Mesendoderm (in vitro differentiated cells): ENCODE measurements at regions not wholly inside any gene's neighbourhood (a gene's known extent, or its start where the extent isn't known, plus 50 kb on each side); places are given as distances from the start of the nearest gene placed in this dataset.

Experiments used
- DNase-seq: peaks from one replicate; pipeline ENCODE4 v3.0.0; 2013
- H2AK5ac ChIP-seq: 2 replicates; pipeline ENCODE4 v1.6.1; 2013; ENCODE audit warnings: low read length, inconsistent platforms
- H2BK120ac ChIP-seq: 2 replicates; pipeline ENCODE4 v1.6.1; 2013; ENCODE audit warnings: low read depth, mild to moderate bottlenecking, low read length, moderate library complexity, mixed read lengths
- H2BK15ac ChIP-seq: replicated peaks from 2 replicates; pipeline ENCODE4 v1.6.1; 2013; ENCODE audit warnings: low read depth, mild to moderate bottlenecking, moderate library complexity
- H2BK5ac ChIP-seq: 2 replicates; pipeline ENCODE4 v1.6.1; 2013; ENCODE audit warnings: low read length, inconsistent platforms
- H3K18ac ChIP-seq: 2 replicates; pipeline ENCODE4 v1.6.1; 2013; ENCODE audit warnings: mild to moderate bottlenecking, low read length, mixed read lengths
- H3K23ac ChIP-seq: one replicate; pipeline ENCODE4 v1.6.1; 2013; ENCODE audit warnings: low read length
- H3K27ac ChIP-seq: 2 replicates; pipeline ENCODE4 v1.5.1; 2013; ENCODE audit warnings: low read depth, mild to moderate bottlenecking, inconsistent platforms, low read length, moderate library complexity
- H3K27me3 ChIP-seq: 2 replicates; pipeline ENCODE4 v1.6.1; 2013; ENCODE audit warnings: low read length, control low read depth, mild to moderate bottlenecking, inconsistent platforms; ENCODE audit not compliant: insufficient read depth, poor library complexity
- H3K36me3 ChIP-seq: 2 replicates; pipeline ENCODE4 v1.6.1; 2013; ENCODE audit warnings: low read length, inconsistent platforms; ENCODE audit not compliant: control insufficient read depth, insufficient read depth
- H3K4ac ChIP-seq: one replicate; pipeline ENCODE4 v1.6.1; 2013; ENCODE audit warnings: low read depth, mild to moderate bottlenecking, low read length, moderate library complexity
- H3K4me1 ChIP-seq: 2 replicates; pipeline ENCODE4 v1.6.1; 2013; ENCODE audit warnings: low read depth, low read length, inconsistent platforms; ENCODE audit not compliant: control insufficient read depth
- H3K4me2 ChIP-seq: 2 replicates; pipeline ENCODE4 v1.6.1; 2013; ENCODE audit warnings: low read length
- H3K4me3 ChIP-seq: 2 replicates; pipeline ENCODE4 v1.5.1; 2013; ENCODE audit warnings: mild to moderate bottlenecking, low read length
- H3K56ac ChIP-seq: one replicate; pipeline ENCODE4 v1.6.1; 2013; ENCODE audit warnings: low read length
- H3K79me1 ChIP-seq: 2 replicates; pipeline ENCODE4 v1.6.1; 2013; ENCODE audit warnings: low read length, inconsistent platforms
- H3K79me2 ChIP-seq: 2 replicates; pipeline ENCODE4 v1.6.1; 2013; ENCODE audit warnings: mild to moderate bottlenecking, low read length; ENCODE audit not compliant: control insufficient read depth, insufficient read depth
- H3K9ac ChIP-seq: 2 replicates; pipeline ENCODE4 v1.6.1; 2013; ENCODE audit warnings: low read length, inconsistent platforms
- H4K5ac ChIP-seq: one replicate; pipeline ENCODE4 v1.6.1; 2013; ENCODE audit warnings: low read length
- H4K8ac ChIP-seq: one replicate; pipeline ENCODE4 v1.6.1; 2013; ENCODE audit warnings: low read depth, mild to moderate bottlenecking, control low read depth, low read length, moderate library complexity
- WGBS: extraction: QIAGEN DNeasy Blood & Tissue Kit; methylation state at CpG from one replicate; pipeline ENCODE4 v1.1.7; 2013; ENCODE audit warnings: low lambda C conversion rate, missing lambda C conversion rate; ENCODE audit not compliant: insufficient coverage; ENCODE audit errors: extremely low coverage; 5-methylcytosine and 5-hydroxymethylcytosine counted together

- Histone ChIP-seq H4K8ac (no peak overlapping the region), H3K79me1 (no peaks in the 10 kb centered on the region), H3K4me3 (no peak overlapping the region), H3K4ac (no peak overlapping the region), H3K9ac (no peak overlapping the region), H3K56ac (no peak overlapping the region), H3K4me1 (no peaks in the 10 kb centered on the region), H3K79me2 (no peaks in the 10 kb centered on the region), H2BK15ac (no peak overlapping the region), H3K27ac (no peak overlapping the region), H2BK5ac (no peak overlapping the region), H3K18ac (no peak overlapping the region), H2BK120ac (no peak overlapping the region), H4K5ac (no peak overlapping the region), H3K4me2 (no peak overlapping the region), H3K36me3 (no peaks in the 10 kb centered on the region), H3K27me3 (no peaks in the 10 kb centered on the region), H3K23ac (no peak overlapping the region), H2AK5ac (no peak overlapping the region)
- no peak for DNase-seq
- no CpG with 5 or more reads among the region's 11 CpGs for WGBS
These were observed 59.9 kb upstream of the POU2AF1 start for GRCh38 chr11:111438846-111439520.

- Histone ChIP-seq H2AK5ac (no peak overlapping the region), H3K27me3 (no peaks in the 10 kb centered on the region), H3K4me1 (no peaks in the 10 kb centered on the region), H2BK15ac (no peak overlapping the region), H3K4me3 (no peak overlapping the region), H3K4me2 (no peak overlapping the region), H4K8ac (no peak overlapping the region), H3K36me3 (no peaks in the 10 kb centered on the region), H3K79me1 (no peaks in the 10 kb centered on the region), H2BK5ac (no peak overlapping the region), H3K79me2 (no peaks in the 10 kb centered on the region), H4K5ac (no peak overlapping the region), H3K9ac (no peak overlapping the region), H3K4ac (no peak overlapping the region), H3K56ac (no peak overlapping the region), H3K23ac (no peak overlapping the region), H2BK120ac (no peak overlapping the region), H3K27ac (no peak overlapping the region), H3K18ac (no peak overlapping the region)
- DNase-seq, result no peak
- WGBS, result no CpG with 5 or more reads among the region's 3 CpGs
These were observed 59.1 kb upstream of the POU2AF1 start for GRCh38 chr11:111438168-111438567.

- no peak overlapping the region for H2AK5ac ChIP-seq
These were observed 56.1 kb upstream of the POU2AF1 start for GRCh38 chr11:111435046-111435698.

GRCh38 chr11:111429066-111429506 lies 50.0 kb upstream of the POU2AF1 start:
- H3K4me2 ChIP-seq, result no peak overlapping the region
- no peak overlapping the region for H3K18ac ChIP-seq
- no peak overlapping the region for H3K4ac ChIP-seq
- peaks cover 1% of the 10 kb centered on the region for H3K4me1 ChIP-seq
- H3K56ac ChIP-seq, result no peak overlapping the region
- H3K9ac ChIP-seq, result no peak overlapping the region
- H4K5ac ChIP-seq, result no peak overlapping the region
- no peak overlapping the region for H2BK5ac ChIP-seq
- no peak overlapping the region for H2AK5ac ChIP-seq
- no peaks in the 10 kb centered on the region for H3K79me2 ChIP-seq
- no peaks in the 10 kb centered on the region for H3K36me3 ChIP-seq
- peak; percentile 71 for DNase-seq
- H2BK120ac ChIP-seq, result no peak overlapping the region
- no peak overlapping the region for H3K23ac ChIP-seq
- no peaks in the 10 kb centered on the region for H3K79me1 ChIP-seq
- no peak overlapping the region for H2BK15ac ChIP-seq
- H4K8ac ChIP-seq, result no peak overlapping the region
- H3K27me3 ChIP-seq, result no peaks in the 10 kb centered on the region
- H3K4me3 ChIP-seq, result no peak overlapping the region
- no peak overlapping the region for H3K27ac ChIP-seq
- no CpG with 5 or more reads among the region's 7 CpGs for WGBS

More at GRCh38 chr11:111435046-111435698, 56.1 kb upstream of the POU2AF1 start:
- no peak overlapping the region for H3K56ac ChIP-seq
- H3K79me2 ChIP-seq, result no peaks in the 10 kb centered on the region
- H3K36me3 ChIP-seq, result no peaks in the 10 kb centered on the region
- no peak overlapping the region for H4K8ac ChIP-seq
- no peak overlapping the region for H4K5ac ChIP-seq
- H3K79me1 ChIP-seq, result no peaks in the 10 kb centered on the region
- no peak overlapping the region for H3K23ac ChIP-seq
- no peak for DNase-seq
- peaks cover 1% of the 10 kb centered on the region for H3K4me1 ChIP-seq
- no peak overlapping the region for H2BK15ac ChIP-seq
- no peak overlapping the region for H3K9ac ChIP-seq
- H3K27me3 ChIP-seq, result no peaks in the 10 kb centered on the region
- H2BK5ac ChIP-seq, result no peak overlapping the region
- H3K27ac ChIP-seq, result no peak overlapping the region
- no peak overlapping the region for H2BK120ac ChIP-seq
- no CpG with 5 or more reads among the region's 12 CpGs for WGBS
- H3K4me2 ChIP-seq, result no peak overlapping the region
- H3K4me3 ChIP-seq, result no peak overlapping the region
- no peak overlapping the region for H3K4ac ChIP-seq
- no peak overlapping the region for H3K18ac ChIP-seq
